T follicular helper cell (primary cell): ENCODE measurements at regions not wholly inside any gene's neighbourhood (a gene's known extent, or its start where the extent isn't known, plus 50 kb on each side); places are given as distances from the start of the nearest gene placed in this dataset.
A peak's percentile ranks its signal among the peaks of the same experiment; 100 is the strongest.

ENCODE experiments used
- DNase-seq: peaks from one replicate; pipeline ENCODE4 v3.0.0-alpha.2; 2020; ENCODE audit warnings: low read depth

GRCh38 chr2:172153156-172153555 lies 50.5 kb upstream of the DLX2 start:
- DNase-seq = no peak

GRCh38 chr2:172153757-172154156 lies 51.1 kb upstream of the DLX2 start:
- no peak for DNase-seq

GRCh38 chr2:172155752-172156151 lies 53.1 kb upstream of the DLX2 start:
- DNase-seq = no peak

- no peak for DNase-seq
These were observed 58.1 kb upstream of the DLX2 start for GRCh38 chr2:172160839-172161238.

GRCh38 chr2:172162225-172162733 lies 59.6 kb upstream of the DLX2 start:
- no peak for DNase-seq

- no peak for DNase-seq
These were observed 60.1 kb upstream of the DLX2 start for GRCh38 chr2:172162739-172163336.

- no peak for DNase-seq
These were observed 66.2 kb upstream of the DLX2 start for GRCh38 chr2:172168917-172169346.

- no peak for DNase-seq
These were observed 66.9 kb upstream of the DLX2 start for GRCh38 chr2:172169611-172170010.

- DNase-seq = peak; percentile 34
These were observed 69.9 kb upstream of the DLX2 start for GRCh38 chr2:172172513-172173173.

GRCh38 chr2:172173174-172173706 lies 70.5 kb upstream of the DLX2 start:
- no peak for DNase-seq

- no peak for DNase-seq
These were observed 74.9 kb upstream of the DLX2 start for GRCh38 chr2:172177581-172177980.

GRCh38 chr2:172177996-172178395 lies 75.3 kb upstream of the DLX2 start:
- DNase-seq = no peak

GRCh38 chr2:172179045-172179701 lies 76.5 kb upstream of the DLX2 start:
- no peak for DNase-seq

GRCh38 chr2:172181840-172182239 lies 79.1 kb upstream of the DLX2 start:
- no peak for DNase-seq

GRCh38 chr2:172182624-172183023 lies 79.9 kb upstream of the DLX2 start:
- DNase-seq = no peak

GRCh38 chr2:172193331-172194089 lies 90.8 kb upstream of the DLX2 start:
- no peak for DNase-seq

- DNase-seq = no peak
These were observed 93.2 kb upstream of the DLX2 start for GRCh38 chr2:172195836-172196376.

GRCh38 chr2:172196768-172197431 lies 94.2 kb upstream of the DLX2 start:
- DNase-seq = no peak

- no peak for DNase-seq
These were observed 95.7 kb upstream of the DLX2 start for GRCh38 chr2:172198361-172198760.

- DNase-seq = no peak
These were observed 96.2 kb upstream of the DLX2 start for GRCh38 chr2:172198908-172199307.

GRCh38 chr2:172200495-172201085 lies 97.9 kb upstream of the DLX2 start:
- DNase-seq = no peak
